HepG2 (cell line): ENCODE measurements at regions not wholly inside any gene's neighbourhood (a gene's known extent, or its start where the extent isn't known, plus 50 kb on each side); places are given as distances from the start of the nearest gene placed in this dataset.

Experiments
- ATAC-seq: fragments of 200-7000 bp; cut with Tn5 transposase; 3 replicates; pipeline ENCODE4 v1.9.1; 2020; ENCODE audit warnings: mild to moderate bottlenecking, moderate library complexity
- BruUV-seq: library from RNA; stranded (reverse); fragments of 400-500 nt; replicated peaks from 2 replicates; lab custom pipeline; 2021; lab: Mats Ljungman, UMichigan
- CTCF ChIA-PET: fragments of 300-600 bp; formaldehyde crosslinking; extraction: SDS; loops from one replicate; lab custom pipeline; 2021; ENCODE audit warnings: low total read pairs, inconsistent platforms, low intra/inter-chr PET ratio; lab: Yijun Ruan, JAX
- POLR2A ChIA-PET: fragments of 350-600 bp; sonication (Branson Sonifier 250); formaldehyde crosslinking; loops from one replicate; lab custom pipeline; 2020; ENCODE audit warnings: antibody characterized with exemption, inconsistent platforms; lab: Yijun Ruan, JAX
- DNase-seq: peaks from one replicate; pipeline ENCODE4 v3.0.0-alpha.2; 2015; ENCODE audit warnings: low spot score
- FAIRE-seq: peaks from 3 replicates; lab custom pipeline; 2011; peaks lifted over from hg19 to GRCh38; lab: Jason Lieb, UNC
- H2AFZ ChIP-seq: one replicate; pipeline ENCODE4 v1.6.1; 2011; ENCODE audit warnings: low read length, inconsistent platforms
- H3K27ac ChIP-seq: fragments of 300-600 bp; 3 replicates; pipeline ENCODE4 v1.8.0; 2011; ENCODE audit warnings: mixed run types, mild to moderate bottlenecking, mixed read lengths, low read length, inconsistent platforms; ENCODE audit not compliant: insufficient read depth; ENCODE audit errors: extremely low read length
- H3K27me3 ChIP-seq, 2 experiments: fragments of 200-600 bp in 1 of 2; 2 replicates in 1 of 2; 3 replicates in 1 of 2; pipeline versions ENCODE4 v1.6.0 to v1.8.0; 2011; ENCODE audit warnings: low read length in 2 of 2, mild to moderate bottlenecking in 2 of 2, moderate library complexity in 2 of 2, inconsistent platforms in 1 of 2; ENCODE audit not compliant: insufficient read depth in 2 of 2, control insufficient read depth in 1 of 2
- H3K36me3 ChIP-seq, 2 experiments: fragments of 200-600 bp in 1 of 2; replicated peaks in 1 of 2; 2 replicates in 1 of 2; 3 replicates in 1 of 2; pipeline versions ENCODE4 v1.5.1 to v1.8.0; 2011; ENCODE audit warnings: low read length in 2 of 2, inconsistent platforms in 1 of 2; ENCODE audit not compliant: insufficient read depth in 2 of 2, control insufficient read depth in 1 of 2
- H3K4me1 ChIP-seq: 2 replicates; pipeline ENCODE4 v1.5.1; 2012; ENCODE audit warnings: low read length, inconsistent platforms; ENCODE audit not compliant: insufficient read depth
- H3K4me2 ChIP-seq: 2 replicates; pipeline ENCODE4 v1.6.0; 2011; ENCODE audit warnings: low read depth, low read length, inconsistent platforms
- H3K4me3 ChIP-seq, 3 experiments: fragments of 200-600 bp in 1 of 3; sonication (generic), shearing (Covaris generic) in 1 of 3; replicated peaks in 1 of 3; 2 replicates each; pipeline ENCODE4 v1.5.1; 2011 to 2016; ENCODE audit warnings: low read length in 3 of 3, inconsistent platforms in 2 of 3, low read depth in 2 of 3, mild to moderate bottlenecking in 2 of 3, control low read depth in 1 of 3, mixed read lengths in 1 of 3; ENCODE audit not compliant: insufficient read depth in 1 of 3
- H3K79me2 ChIP-seq: one replicate; pipeline ENCODE4 v1.6.1; 2011; ENCODE audit warnings: low read length, inconsistent platforms; ENCODE audit not compliant: insufficient read depth
- H3K9ac ChIP-seq: 2 replicates; pipeline ENCODE4 v1.6.0; 2011; ENCODE audit warnings: mild to moderate bottlenecking, low read depth, low read length, inconsistent platforms; ENCODE audit not compliant: insufficient read depth
- H3K9me3 ChIP-seq: 2 replicates; pipeline ENCODE4 v1.5.1; 2012; ENCODE audit warnings: mild to moderate bottlenecking, low read length
- H4K20me1 ChIP-seq: 2 replicates; pipeline ENCODE4 v1.6.0; 2011; ENCODE audit warnings: inconsistent platforms, mild to moderate bottlenecking, low read length, moderate library complexity; ENCODE audit not compliant: insufficient read depth
- FIP1L1 ChIP-seq: fragments of 200-400 bp; formaldehyde crosslinking; IDR thresholded peaks from 2 replicates; pipeline ENCODE4 v1.6.1; 2018; ENCODE audit warnings: low read depth, mild to moderate bottlenecking, low read length, moderate library complexity, borderline replicate concordance; ENCODE audit not compliant: insufficient read depth
- HIVEP1 ChIP-seq: sonication (generic); formaldehyde crosslinking; IDR thresholded peaks from 2 replicates; pipeline ENCODE4 v1.4.0; 2020; ENCODE audit warnings: mild to moderate bottlenecking, missing genetic modification reagents
- ZFP91 ChIP-seq: sonication (generic); formaldehyde crosslinking; IDR thresholded peaks from 2 replicates; pipeline ENCODE4 v1.9.0; 2022; ENCODE audit warnings: missing genetic modification reagents, mild to moderate bottlenecking, borderline replicate concordance
- ZKSCAN8 ChIP-seq: IDR thresholded peaks from 2 replicates; pipeline ENCODE4 v1.6.1; 2016; ENCODE audit warnings: borderline replicate concordance, missing genetic modification reagents, missing compliant biosample characterization
- ZNF678 ChIP-seq: sonication (generic); formaldehyde crosslinking; IDR thresholded peaks from 2 replicates; pipeline ENCODE4 v1.4.0; 2020; ENCODE audit warnings: mild to moderate bottlenecking, missing genetic modification reagents
- ZNF891 ChIP-seq: sonication (generic); formaldehyde crosslinking; IDR thresholded peaks from 2 replicates; pipeline ENCODE4 v1.5.0; 2020; ENCODE audit warnings: mild to moderate bottlenecking, missing genetic modification reagents
- in situ Hi-C: cut with HindIII; loops from 2 replicates; pipeline ENCODE4 v1.10.0; 2017; ENCODE audit warnings: low pct_unique_long_range_greater_than_20kb; ENCODE audit not compliant: extremely low pct_ligation_motif_present
- intact Hi-C: fragments of 100-400 bp; cut with micrococcal nuclease; formaldehyde crosslinking; loops from one replicate; pipeline ENCODE4 v1.10.0; 2022; ENCODE audit not compliant: unreplicated experiment
- TF ChIP-seq, protein P1 (sequence below): sonication (generic); formaldehyde crosslinking; IDR thresholded peaks from 2 replicates; pipeline ENCODE4 v1.5.0; 2020; ENCODE audit warnings: missing genetic modification reagents, mild to moderate bottlenecking, borderline replicate concordance
- TF ChIP-seq, protein P2 (sequence below): sonication (generic); formaldehyde crosslinking; IDR thresholded peaks from 2 replicates; pipeline ENCODE4 v1.8.1; 2022; ENCODE audit warnings: mild to moderate bottlenecking, missing genetic modification reagents
- TF ChIP-seq, protein P3 (sequence below): sonication (generic); formaldehyde crosslinking; IDR thresholded peaks from 2 replicates; pipeline ENCODE4 v1.4.0; 2020; ENCODE audit warnings: missing genetic modification reagents

GRCh38 chr3:29005862-29006261 lies 275.0 kb upstream of the RBMS3 start:
- no peaks in the 10 kb centered on the region for H3K4me1 ChIP-seq

More at GRCh38 chr3:29005862-29006261, 275.0 kb upstream of the RBMS3 start:
- Histone ChIP-seq H3K9me3 (peaks cover 18% of the 10 kb centered on the region), H3K27ac (no peak overlapping the region), H3K4me2 (no peak overlapping the region), H2AFZ (no peak overlapping the region), H3K27me3 (no peaks in the 10 kb centered on the region), H3K79me2 (no peaks in the 10 kb centered on the region), H3K4me3 (no peak overlapping the region), H3K9ac (no peak overlapping the region), H3K36me3 (no peaks in the 10 kb centered on the region), H4K20me1 (no peaks in the 10 kb centered on the region)
- POLR2A ChIA-PET, result no interaction called here
- intact Hi-C loops (no loop called here), in situ Hi-C loops (no loop called here)
- FAIRE-seq (no peak), ATAC-seq (no peak), DNase-seq (no peak)
- CTCF ChIA-PET, result no interaction called here
- TF ChIP-seq, protein P1, sequence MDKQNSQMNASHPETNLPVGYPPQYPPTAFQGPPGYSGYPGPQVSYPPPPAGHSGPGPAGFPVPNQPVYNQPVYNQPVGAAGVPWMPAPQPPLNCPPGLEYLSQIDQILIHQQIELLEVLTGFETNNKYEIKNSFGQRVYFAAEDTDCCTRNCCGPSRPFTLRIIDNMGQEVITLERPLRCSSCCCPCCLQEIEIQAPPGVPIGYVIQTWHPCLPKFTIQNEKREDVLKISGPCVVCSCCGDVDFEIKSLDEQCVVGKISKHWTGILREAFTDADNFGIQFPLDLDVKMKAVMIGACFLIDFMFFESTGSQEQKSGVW (CRISPR knock-in tag), result no peak
- TF ChIP-seq, protein P2, sequence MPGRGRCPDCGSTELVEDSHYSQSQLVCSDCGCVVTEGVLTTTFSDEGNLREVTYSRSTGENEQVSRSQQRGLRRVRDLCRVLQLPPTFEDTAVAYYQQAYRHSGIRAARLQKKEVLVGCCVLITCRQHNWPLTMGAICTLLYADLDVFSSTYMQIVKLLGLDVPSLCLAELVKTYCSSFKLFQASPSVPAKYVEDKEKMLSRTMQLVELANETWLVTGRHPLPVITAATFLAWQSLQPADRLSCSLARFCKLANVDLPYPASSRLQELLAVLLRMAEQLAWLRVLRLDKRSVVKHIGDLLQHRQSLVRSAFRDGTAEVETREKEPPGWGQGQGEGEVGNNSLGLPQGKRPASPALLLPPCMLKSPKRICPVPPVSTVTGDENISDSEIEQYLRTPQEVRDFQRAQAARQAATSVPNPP, result no peak
- TF ChIP-seq FIP1L1 (no peak), HIVEP1 (no peak), ZKSCAN8 (CRISPR knock-in tag) (no peak), ZNF891 (CRISPR knock-in tag) (no peak), ZNF678 (no peak), ZFP91 (CRISPR knock-in tag) (no peak)
- TF ChIP-seq, protein P3, sequence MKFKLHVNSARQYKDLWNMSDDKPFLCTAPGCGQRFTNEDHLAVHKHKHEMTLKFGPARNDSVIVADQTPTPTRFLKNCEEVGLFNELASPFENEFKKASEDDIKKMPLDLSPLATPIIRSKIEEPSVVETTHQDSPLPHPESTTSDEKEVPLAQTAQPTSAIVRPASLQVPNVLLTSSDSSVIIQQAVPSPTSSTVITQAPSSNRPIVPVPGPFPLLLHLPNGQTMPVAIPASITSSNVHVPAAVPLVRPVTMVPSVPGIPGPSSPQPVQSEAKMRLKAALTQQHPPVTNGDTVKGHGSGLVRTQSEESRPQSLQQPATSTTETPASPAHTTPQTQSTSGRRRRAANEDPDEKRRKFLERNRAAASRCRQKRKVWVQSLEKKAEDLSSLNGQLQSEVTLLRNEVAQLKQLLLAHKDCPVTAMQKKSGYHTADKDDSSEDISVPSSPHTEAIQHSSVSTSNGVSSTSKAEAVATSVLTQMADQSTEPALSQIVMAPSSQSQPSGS (CRISPR knock-in tag), result no peak
- no TSS peak for BruUV-seq
